ENCODE measurements at regions not wholly inside any gene's neighbourhood (a gene's known extent, or its start where the extent isn't known, plus 50 kb on each side); places are given as distances from the start of the nearest gene placed in this dataset.

DNA sequence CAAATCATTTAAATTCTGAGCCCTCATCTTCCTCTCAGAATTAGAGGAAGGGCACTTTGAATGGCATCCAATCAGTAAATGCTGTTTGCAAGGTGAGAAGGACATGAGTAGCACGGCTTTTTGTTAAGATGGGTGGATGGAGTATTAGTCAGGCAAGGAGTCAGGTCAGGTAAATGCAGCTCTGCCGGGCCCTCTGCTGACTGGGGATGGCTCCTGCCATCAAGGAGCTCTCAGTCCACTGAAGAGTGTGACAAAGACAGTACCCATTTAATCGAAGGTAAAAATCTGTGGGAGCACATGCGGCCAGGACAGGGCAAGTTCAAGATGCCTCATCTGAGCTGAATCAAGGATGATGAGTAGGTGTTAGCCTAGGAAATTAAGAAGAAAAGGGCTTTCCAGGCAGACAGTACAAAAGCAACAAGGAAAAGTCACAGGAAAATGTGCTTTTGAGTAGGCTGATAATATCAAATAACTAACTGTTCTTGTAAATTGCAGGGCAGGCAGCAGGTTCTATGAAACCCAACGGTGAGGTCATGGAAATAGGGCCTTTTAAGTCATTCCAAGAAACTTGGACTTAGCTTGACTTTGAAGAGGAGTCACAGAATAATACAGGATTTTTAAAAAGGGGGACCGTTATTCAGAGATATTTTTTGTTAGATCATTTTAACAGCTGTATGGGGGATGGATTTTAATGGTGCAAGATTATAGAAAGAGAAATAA, 670.5 kb upstream of the ARGLU1 start:
- no peak for DNase-seq (ENCODE audit: extremely low read depth in 1 of 2, low read depth in 1 of 2)

DNA sequence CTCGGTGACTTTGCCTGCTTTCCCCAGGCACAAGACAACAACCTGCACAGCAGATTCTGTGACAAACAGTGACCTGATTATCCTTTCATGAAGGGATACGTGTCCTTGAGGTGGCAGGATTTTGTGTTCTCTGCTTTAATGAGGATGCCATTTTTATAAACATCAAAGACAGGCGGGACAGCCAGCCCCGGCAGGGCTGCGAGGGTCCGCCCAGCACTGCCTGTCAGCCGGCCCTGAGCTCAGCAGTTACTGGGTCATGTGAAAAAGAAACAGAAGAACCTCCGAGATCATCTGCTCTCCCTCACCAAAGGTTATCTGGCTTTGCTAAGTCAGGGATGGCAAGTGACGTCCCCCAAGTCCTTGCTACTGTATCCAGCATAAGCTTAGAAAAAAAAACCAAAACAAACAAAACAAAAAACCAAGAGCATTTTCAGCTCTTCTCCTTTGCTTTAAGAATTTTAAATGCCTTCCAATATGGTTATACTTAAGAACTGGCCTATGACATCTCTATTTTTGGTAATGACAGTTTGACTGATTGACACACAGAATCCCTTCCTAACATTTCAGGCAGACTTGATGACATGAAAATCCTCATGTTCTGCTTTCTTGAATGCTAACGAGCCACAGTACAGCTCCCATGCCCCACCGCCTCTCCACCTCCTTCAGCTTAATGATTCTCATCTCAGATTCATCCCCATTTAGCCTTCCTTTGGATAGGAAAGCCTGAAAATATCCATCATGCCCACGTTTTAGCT, 666.6 kb upstream of the ARGLU1 start:
- no peak for DNase-seq (ENCODE audit: extremely low read depth in 1 of 2, low read depth in 1 of 2)

DNA sequence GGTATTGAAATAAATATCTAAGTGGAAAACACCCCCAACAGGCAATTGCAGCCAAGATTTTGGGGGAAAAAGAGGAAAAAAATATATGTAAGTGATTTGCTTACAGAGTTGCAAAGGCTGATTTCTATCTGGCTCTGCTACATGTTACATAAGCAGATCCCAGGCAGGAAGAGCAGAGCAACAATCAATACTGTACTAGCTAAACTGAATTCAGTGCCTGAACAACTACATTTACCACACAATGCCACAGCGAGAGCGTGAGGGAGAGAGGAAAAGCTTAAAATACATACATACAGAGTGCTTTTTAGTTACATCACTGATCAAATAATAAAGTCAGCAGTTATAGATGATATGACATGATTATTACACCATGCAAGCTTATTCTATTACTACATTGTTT, 665.6 kb upstream of the ARGLU1 start:
- no peak for DNase-seq (ENCODE audit: extremely low read depth in 1 of 2, low read depth in 1 of 2)

DNA sequence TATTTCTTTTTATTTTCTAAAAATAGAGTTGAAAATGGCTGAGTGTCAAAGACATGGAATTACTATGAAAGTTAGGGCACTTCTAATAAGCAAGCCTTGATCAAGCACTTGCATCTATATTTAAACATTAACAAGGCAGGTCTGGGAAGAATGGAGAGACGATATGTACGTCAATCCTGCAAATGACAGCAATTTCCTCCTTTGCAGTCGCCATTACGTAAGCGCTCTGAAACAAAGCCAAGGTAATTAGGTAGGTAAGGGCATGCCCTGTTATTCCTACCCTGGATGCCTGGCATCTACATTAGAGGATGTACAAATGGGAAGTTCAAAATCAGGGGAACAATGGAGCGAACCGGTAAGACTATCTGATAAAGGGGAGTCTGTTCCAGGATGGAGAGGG, 664.0 kb upstream of the ARGLU1 start:
- DNase-seq (ENCODE audit: extremely low read depth in 1 of 2, low read depth in 1 of 2) = no peak

DNA sequence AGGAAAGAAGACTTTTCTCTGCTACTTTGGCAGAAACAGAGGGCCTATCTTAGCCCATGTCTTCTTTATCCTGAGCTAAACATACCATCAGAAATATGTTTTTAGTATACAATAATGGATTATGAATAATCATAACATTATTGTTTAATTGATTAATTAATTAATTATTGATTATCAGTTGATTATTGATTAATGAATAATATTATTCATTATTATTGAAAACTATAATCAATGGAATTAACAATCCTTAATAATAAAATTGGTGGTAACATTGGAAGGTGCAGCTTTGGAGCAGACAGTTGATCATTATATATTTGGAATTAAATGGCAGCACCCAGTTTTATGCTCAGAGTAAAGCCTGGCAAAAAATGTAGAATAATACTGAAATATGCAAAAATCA, 655.9 kb upstream of the ARGLU1 start:
- DNase-seq (ENCODE audit: extremely low read depth in 1 of 2, low read depth in 1 of 2) = no peak

DNA sequence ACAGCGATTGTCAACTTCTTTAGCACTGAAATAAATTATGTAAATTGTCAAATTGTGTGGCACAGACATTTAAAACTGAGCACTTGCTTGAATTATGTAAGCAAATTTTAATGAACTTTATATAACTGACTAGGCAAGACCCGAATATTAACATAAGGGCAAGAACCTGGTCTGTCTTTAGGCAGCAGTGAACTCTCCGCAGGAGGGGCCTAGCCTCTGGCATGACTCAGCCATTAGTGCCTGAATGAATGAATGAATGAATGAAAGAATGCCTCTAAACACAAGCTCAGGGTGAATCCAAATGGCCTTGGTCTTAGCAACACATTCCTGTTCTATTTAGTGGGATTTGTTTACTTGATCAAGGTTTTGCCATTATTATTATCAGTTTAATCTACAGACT, 654.7 kb upstream of the ARGLU1 start:
- no peak for DNase-seq (ENCODE audit: extremely low read depth in 1 of 2, low read depth in 1 of 2)

DNA sequence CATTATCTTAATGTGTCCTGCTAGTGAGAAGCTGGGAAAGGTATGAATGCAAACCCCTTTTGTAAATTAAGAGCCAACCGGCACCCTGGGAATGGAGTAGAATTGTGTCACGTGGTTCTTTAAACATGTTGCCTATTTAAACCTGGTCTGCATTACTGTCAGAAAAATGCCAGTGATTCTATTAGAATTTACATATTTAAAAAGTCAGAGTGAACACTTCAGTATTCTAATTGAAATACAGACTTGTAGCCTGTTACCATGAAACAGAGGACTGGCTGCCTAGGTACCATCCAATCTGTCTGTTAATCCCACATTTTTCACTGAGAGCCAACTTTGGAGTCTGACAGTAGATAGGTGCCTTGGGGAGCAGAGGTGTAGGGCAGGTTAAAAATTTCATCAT, 652.3 kb upstream of the ARGLU1 start:
- no peak for DNase-seq (ENCODE audit: extremely low read depth in 1 of 2, low read depth in 1 of 2)

DNA sequence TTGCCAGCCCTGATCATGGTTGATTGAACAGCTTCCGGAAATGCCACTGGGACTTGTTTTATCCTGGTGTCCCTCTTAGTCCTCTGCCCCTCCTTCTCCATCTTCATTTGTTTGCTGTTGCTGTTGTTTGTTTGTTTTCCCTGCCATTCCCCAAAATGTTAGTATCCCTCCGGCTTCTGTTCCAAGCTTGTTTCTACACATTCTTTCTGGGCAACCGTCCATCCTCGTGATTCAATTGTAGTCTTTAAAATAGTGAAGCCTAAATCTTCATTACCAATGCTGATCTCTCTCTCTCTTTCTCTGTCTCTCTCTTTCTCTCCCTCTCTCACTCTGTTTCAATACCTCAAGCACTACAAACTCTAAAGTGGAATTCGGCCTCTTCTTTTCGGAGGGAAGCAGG, 649.3 kb upstream of the ARGLU1 start:
- no peak for DNase-seq (ENCODE audit: extremely low read depth in 1 of 2, low read depth in 1 of 2)

DNA sequence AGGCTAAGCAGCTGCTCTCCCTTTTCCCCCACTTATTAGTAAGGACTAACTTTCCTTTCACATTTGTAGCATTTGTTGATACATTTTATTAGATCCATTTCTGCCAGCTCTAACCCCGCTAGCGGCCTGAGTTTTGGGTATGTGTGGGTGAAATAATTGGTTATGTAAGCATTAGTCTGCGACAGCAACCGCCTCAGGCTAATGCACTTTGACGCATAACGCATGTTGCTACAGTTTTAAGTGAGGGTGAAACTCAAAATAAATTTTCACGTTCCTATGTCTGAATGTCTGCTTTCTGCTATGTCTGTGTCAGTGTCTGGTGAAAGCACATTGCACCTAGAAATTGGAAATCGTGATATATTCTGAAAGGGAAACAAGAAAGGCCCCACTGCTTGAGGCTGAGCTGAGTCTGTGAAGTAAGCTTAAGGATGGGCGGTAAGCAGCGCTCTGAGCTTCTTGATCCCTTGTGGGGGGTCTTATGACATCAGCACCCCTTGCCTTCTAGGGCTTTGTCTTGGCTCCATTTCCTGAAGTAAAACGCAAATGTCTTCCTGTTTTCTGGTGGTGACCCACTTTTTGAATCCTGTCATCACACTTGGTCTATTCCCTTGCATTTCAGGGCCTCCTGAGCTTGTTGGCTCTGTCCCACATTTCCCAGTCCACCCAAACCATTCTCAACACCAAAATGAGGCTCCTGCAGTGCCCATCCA, 648.3 kb upstream of the ARGLU1 start:
- no peak for DNase-seq (ENCODE audit: extremely low read depth in 1 of 2, low read depth in 1 of 2)

DNA sequence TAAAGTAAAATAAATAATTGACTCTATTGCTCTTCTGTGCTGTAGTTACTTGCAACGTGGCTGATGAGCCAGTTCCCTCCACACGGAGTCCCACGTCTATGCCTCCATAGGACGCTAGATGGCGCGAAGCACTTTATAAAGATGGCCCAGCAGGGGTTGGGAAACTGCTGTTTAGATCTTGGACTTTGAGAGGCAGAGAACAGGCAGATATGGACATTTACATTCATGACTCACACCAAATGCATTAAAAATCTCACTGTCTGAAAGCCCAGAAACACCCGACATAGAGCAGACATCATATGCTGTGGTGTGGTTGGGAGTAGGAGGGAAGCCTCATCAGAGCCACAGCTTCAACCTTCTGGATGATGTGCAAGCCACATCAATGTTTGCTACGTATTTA, 643.1 kb upstream of the ARGLU1 start:
- peak in 1 of 2 donors; percentile 3 for DNase-seq (ENCODE audit: extremely low read depth in 1 of 2, low read depth in 1 of 2)

DNA sequence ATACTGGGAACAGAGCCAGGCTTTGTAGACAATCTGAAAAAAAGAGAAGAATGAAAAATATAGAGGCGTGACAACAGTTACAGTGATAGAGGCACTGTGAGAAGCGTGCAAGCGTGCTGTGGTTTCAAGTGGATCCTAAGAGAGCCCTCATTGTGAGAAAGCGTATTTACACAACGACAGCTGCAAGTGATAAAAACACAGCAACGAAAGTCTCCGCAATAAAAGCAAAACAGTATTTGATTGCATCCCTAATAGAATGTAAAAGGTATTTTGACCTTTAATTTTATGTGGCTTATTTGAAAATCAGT, 642.7 kb upstream of the ARGLU1 start:
- no peak for DNase-seq (ENCODE audit: extremely low read depth in 1 of 2, low read depth in 1 of 2)

DNA sequence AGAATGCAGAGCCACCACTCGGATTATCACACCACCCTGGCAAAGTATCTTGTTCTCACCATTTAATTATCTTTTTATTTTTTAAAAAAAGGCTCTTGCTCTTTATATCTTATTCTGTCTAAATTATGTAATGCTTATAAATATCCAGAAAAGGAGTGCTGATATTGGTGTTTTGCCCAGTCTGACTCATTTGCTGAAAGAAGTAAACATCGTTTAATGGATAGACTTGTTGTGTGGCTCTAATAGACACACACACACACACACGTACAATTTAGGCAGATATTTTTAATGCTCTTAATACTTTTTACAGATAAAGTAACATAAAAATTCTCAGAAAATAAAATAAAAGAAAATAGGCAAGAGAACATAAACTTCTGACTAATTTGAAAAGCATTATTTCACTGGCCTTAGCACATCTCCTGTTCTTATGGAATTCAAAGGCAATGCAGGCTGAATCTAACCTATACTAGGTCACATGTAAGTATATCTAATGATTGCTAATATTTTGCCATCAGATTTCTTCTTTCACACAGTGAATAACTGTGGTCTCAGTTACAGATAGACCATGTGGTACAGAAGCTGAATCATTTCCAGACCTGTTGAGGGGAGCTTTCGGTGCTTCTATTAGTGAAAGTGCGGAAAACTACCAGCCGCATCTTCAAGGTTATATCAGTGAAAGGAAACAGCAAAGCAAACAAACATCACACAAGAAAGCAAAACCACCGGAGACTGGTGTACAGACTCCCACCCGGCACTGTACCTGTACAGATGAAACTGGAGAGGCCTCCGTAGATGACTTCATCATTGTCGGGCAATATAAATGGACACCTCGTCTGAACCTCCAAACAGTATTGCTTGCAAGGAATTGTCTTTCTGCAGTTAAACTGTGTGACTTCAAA, 642.1 kb upstream of the ARGLU1 start:
- no peak for DNase-seq (ENCODE audit: extremely low read depth in 1 of 2, low read depth in 1 of 2)

DNA sequence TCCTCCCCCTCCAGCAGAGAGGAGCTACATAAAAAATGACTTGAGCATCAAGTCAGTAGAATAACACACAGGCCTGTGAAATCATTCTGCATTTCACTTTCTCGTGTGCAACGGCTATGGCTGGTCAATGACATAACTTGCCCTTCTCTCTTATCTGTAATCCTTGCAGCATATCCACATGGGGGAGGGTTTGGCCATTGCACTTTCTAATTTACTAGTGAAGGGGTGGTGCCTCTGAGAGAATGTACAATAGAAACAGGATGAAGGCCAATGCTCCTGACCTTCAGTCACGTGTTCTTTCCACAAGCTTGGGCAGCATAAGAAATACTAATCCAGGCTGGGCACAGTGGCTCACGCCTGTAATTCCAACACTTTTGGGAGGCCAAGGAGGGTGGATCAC, 641.0 kb upstream of the ARGLU1 start:
- no peak for DNase-seq (ENCODE audit: extremely low read depth in 1 of 2, low read depth in 1 of 2)

DNA sequence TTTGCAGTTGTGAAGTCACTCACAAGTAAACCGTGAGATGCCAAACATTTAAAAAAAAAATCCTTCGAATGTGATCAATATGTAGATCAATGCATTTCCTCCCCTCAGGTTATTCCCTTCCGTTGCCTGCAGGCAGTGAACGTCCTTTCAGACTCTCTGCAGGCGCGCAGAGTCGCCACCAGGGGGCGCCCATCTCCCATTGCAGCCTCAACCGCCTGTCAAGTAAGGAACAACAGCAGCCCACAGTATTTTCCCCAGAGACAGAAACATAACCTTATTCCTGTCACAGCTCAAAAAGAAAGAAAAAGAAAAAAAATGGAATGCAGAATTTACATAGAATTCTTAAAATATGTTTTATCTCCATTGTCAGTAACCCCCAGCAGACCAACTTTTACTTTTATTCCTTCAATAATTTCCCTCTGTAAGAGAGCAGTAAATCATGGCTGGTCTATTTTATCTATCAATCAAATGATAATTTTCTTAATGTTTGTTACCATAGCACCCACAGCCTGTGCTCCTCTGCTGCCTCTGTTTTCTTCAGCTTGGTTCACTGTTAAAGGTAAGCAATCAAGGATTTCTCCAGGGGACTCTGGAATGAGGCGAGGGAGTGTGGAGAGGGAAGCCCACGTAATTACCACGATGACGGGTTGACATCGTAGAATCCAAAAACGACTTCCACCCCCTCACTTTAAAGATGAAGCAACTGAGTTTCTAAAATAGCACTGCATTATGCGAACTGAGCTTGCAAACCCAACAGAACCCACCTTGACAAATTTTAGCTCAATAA, 637.6 kb upstream of the ARGLU1 start:
- DNase-seq (ENCODE audit: extremely low read depth in 1 of 2, low read depth in 1 of 2) = peak in 1 of 2 donors; percentile 30

DNA sequence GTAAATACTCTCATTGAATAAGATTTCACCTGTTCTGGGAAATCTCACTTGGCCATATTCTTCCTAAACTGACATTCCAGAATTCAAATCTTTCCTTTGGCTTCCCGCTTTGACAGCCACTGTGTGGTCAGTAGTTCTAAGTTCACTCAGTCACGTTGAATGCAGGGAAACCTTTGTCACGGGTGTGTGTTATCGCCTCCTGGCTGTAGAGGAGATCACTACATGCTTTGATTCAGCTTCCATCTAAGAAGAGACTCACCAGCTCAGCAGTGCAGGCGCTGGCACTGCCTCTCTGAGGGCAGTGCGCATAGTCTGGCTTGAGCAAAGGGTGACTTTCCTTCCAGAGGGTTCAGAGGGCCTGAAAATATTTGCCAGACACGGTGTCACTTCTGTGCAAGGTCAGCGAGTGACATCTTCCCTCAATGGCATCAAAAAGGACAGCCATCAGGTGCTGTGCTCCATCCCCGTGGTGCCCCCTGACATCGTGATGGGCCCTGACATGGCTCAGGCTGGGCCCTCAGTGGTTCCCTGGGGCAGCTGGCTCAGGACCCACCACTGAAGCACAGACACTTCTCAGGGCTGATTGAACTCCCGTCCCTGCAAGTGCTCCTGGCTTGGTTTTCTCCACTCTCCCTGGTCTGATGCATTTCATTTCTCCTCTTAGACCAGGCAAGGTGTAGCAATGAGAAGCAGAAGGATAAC, 635.4 kb upstream of the ARGLU1 start:
- no peak for DNase-seq (ENCODE audit: extremely low read depth in 1 of 2, low read depth in 1 of 2)

DNA sequence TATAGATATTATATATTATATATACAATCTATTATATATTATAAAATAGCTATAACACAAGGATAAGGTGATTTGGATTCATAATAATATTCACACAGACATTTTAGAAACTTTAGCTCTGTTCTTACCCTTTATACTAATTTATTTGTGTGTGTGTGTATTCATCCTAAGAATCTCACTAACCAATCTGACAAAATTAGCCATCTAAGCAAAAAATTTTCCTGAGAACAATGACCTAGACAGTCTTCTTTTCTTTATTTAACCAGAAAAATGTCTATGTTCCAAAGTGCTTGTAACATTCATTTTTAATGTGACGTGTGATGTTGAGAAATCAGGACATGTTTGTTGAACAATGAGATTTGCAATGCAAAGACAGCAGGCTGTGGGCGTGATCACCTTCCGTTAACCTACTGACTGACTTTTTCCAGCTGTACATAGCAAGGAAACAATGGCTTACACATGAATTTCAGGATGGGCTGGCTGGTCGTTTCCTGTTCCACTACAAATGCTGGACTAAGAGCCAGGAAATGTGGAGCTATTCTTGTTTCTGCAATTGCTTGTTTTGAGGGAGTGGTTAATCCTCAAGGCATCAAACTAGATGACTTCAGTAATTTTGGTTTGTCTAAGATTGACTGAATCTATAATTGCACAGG, 634.6 kb upstream of the ARGLU1 start:
- no peak for DNase-seq (ENCODE audit: extremely low read depth in 1 of 2, low read depth in 1 of 2)

DNA sequence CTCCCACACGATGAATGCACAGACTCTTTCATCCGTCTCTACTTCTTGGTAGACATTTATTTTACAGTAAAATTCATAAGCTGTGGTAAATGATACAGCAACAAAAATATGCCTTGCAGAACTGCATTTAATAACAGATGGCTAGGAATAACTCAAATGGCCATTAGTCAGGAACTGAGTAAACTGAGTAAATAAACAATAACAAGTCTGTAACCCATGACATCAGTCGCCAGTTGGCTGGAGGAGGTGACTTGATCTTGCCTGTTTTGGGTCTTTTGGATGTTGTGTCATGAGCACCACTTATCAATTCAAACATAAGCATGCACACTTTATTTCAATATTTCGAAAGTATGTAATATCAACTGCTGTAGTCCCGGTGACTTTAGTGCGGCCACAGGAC, 632.6 kb upstream of the ARGLU1 start:
- DNase-seq (ENCODE audit: extremely low read depth in 1 of 2, low read depth in 1 of 2) = no peak

DNA sequence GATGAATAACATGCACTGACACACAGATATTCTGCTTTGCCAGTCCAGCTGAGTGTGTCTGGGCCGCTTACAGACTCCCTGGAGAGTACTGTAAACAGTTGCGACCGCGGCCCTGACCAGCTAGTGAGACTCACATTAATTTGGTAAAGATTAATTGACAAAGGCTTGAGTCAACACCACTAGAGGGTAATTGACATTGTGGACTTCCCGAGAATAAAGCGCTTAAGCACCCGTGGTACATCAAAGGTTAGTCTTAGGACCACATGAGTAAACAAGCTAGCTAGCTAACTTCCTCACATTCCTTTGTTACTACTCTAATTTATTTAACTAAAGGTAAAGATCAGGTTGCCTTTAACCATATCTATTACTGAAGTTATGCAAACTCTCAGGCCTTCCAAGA, 624.4 kb upstream of the ARGLU1 start:
- no peak for DNase-seq (ENCODE audit: extremely low read depth in 1 of 2, low read depth in 1 of 2)

DNA sequence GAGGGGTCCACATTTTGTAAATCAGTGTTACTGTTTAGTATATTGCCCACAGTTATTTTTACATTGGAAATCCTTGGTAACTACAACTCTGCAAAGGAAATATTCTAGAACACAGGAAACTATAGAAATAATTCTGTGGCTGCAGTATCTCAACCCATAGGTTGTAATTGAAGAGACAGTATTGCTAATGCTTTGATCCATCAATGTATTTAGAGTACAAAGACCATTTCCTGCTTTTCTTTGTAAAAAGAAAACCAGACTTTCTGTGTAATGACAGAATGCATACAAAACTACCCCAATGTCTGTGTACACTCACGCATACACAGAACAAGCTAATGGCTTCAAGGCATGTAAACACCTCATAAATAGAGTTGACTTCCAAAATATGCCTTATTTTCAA, 622.1 kb upstream of the ARGLU1 start:
- DNase-seq (ENCODE audit: extremely low read depth in 1 of 2, low read depth in 1 of 2) = no peak
